Breast epithelium (tissue), 3 donors: ENCODE measurements at regions not wholly inside any gene's neighbourhood (a gene's known extent, or its start where the extent isn't known, plus 50 kb on each side); places are given as distances from the start of the nearest gene placed in this dataset.

Source experiments
- POLR2AphosphoS5 ChIP-seq, 3 donors: sonication (generic); formaldehyde crosslinking; IDR thresholded peaks; one replicate each; pipeline ENCODE4 v1.6.1; 2017; ENCODE audit warnings: antibody characterized with exemption in 3 of 3
- TF ChIP-seq, protein P1 (sequence below), 3 donors: fragments of 450-650 bp; IDR thresholded peaks; one replicate each; pipeline ENCODE4 v1.5.1; 2016 to 2017; ENCODE audit warnings: antibody characterized with exemption in 3 of 3, mild to moderate bottlenecking in 3 of 3, moderate library complexity in 3 of 3

DNA sequence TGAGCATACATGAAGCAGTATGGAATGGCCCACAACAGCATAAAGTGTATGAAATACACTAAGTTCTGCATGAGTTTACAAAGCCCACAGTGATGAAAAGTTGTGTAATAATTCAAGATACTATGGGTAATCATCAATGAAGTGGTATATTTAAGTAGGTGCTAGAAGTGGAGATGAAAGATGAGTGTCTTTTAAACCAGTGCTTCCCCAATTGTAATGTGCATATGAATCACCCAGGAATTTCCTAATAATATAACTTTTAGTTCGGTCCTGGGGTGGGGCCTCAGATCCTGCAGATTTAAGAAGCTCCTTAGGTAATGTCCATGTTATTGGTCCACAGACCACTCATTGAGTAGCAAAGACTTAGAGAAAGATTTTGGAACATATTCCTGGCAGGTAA lies 184.9 kb downstream of the DUSP10 start:
- no peak for TF ChIP-seq POLR2AphosphoS5 (IDR thresholded peaks at IDR 0.05)
- TF ChIP-seq, protein P1, sequence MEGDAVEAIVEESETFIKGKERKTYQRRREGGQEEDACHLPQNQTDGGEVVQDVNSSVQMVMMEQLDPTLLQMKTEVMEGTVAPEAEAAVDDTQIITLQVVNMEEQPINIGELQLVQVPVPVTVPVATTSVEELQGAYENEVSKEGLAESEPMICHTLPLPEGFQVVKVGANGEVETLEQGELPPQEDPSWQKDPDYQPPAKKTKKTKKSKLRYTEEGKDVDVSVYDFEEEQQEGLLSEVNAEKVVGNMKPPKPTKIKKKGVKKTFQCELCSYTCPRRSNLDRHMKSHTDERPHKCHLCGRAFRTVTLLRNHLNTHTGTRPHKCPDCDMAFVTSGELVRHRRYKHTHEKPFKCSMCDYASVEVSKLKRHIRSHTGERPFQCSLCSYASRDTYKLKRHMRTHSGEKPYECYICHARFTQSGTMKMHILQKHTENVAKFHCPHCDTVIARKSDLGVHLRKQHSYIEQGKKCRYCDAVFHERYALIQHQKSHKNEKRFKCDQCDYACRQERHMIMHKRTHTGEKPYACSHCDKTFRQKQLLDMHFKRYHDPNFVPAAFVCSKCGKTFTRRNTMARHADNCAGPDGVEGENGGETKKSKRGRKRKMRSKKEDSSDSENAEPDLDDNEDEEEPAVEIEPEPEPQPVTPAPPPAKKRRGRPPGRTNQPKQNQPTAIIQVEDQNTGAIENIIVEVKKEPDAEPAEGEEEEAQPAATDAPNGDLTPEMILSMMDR (IDR thresholded peaks at IDR 0.05) = no peak
